Endodermal cell (in vitro differentiated cells): ENCODE measurements at regions not wholly inside any gene's neighbourhood (a gene's known extent, or its start where the extent isn't known, plus 50 kb on each side); places are given as distances from the start of the nearest gene placed in this dataset.

Experiments
- DNase-seq: peaks from one replicate; pipeline ENCODE4 v3.0.0-alpha.2; 2017
- H3K27ac ChIP-seq: 2 replicates; pipeline ENCODE4 v1.5.1; 2013; ENCODE audit warnings: mild to moderate bottlenecking, low read depth, low read length, moderate library complexity
- H3K27me3 ChIP-seq: 2 replicates; pipeline ENCODE4 v1.6.1; 2013; ENCODE audit warnings: mild to moderate bottlenecking, low read length, moderate library complexity; ENCODE audit not compliant: insufficient read depth, control insufficient read depth, poor library complexity, severe bottlenecking
- H3K36me3 ChIP-seq: 2 replicates; pipeline ENCODE4 v1.7.0; 2013; ENCODE audit warnings: mild to moderate bottlenecking, low read length, moderate library complexity; ENCODE audit not compliant: control insufficient read depth, insufficient read depth
- H3K4me1 ChIP-seq: one replicate; pipeline ENCODE4 v1.7.0; 2013; ENCODE audit warnings: low read length; ENCODE audit not compliant: control insufficient read depth, insufficient read depth
- H3K4me3 ChIP-seq: 2 replicates; pipeline ENCODE4 v1.5.1; 2013; ENCODE audit warnings: mild to moderate bottlenecking, low read length, moderate library complexity
- H3K9ac ChIP-seq: 2 replicates; pipeline ENCODE4 v1.6.1; 2013; ENCODE audit warnings: mild to moderate bottlenecking, low read length, moderate library complexity; ENCODE audit not compliant: poor library complexity, severe bottlenecking; ENCODE audit errors: extremely low read depth
- H3K9me3 ChIP-seq: 2 replicates; pipeline ENCODE4 v1.6.1; 2013; ENCODE audit warnings: mild to moderate bottlenecking, low read length, moderate library complexity; ENCODE audit not compliant: control insufficient read depth
- H3K27ac Mint-ChIP-seq: 2 replicates; pipeline ENCODE4 v1.8.0; 2020; ENCODE audit warnings: mixed read lengths
- H3K27me3 Mint-ChIP-seq: 2 replicates; pipeline ENCODE4 v1.8.0; 2021; ENCODE audit warnings: mild to moderate bottlenecking, mixed read lengths; ENCODE audit not compliant: insufficient read depth
- H3K36me3 Mint-ChIP-seq: 2 replicates; pipeline ENCODE4 v1.8.0; 2020; ENCODE audit warnings: low read depth, mixed read lengths
- H3K4me1 Mint-ChIP-seq: 2 replicates; pipeline ENCODE4 v1.8.0; 2020; ENCODE audit warnings: mixed read lengths
- H3K4me3 Mint-ChIP-seq: 2 replicates; pipeline ENCODE4 v1.8.0; 2020; ENCODE audit warnings: mild to moderate bottlenecking, moderate library complexity, mixed read lengths
- H3K9me3 Mint-ChIP-seq: 2 replicates; pipeline ENCODE4 v1.8.0; 2020; ENCODE audit warnings: mild to moderate bottlenecking, mixed read lengths
- CTCF ChIP-seq: fragments of 200-600 bp; sonication (generic); conservative IDR thresholded peaks from 2 replicates; pipeline ENCODE4 v1.5.0; 2021; ENCODE audit warnings: antibody characterized with exemption, mild to moderate bottlenecking
- WGBS, 2 experiments: methylation state at CpG; one replicate each; pipeline versions ENCODE4 v1.1.5 to v1.1.7; 2013; ENCODE audit warnings: missing lambda C conversion rate in 2 of 2, mixed read lengths in 1 of 2; ENCODE audit not compliant: insufficient coverage in 1 of 2, insufficient read length in 1 of 2; 5-methylcytosine and 5-hydroxymethylcytosine counted together

GRCh38 chr2:6692819-6693218 is 172.9 kb downstream of the CMPK2 start:
- Histone ChIP-seq H3K27me3 (no peaks in the 10 kb centered on the region), H3K4me3 (no peak overlapping the region), H3K9ac (no peak overlapping the region), H3K36me3 (no peaks in the 10 kb centered on the region), H3K9me3 (no peaks in the 10 kb centered on the region), H3K27ac (no peak overlapping the region), H3K4me1 (no peaks in the 10 kb centered on the region)
- no peaks in the 10 kb centered on the region for H3K4me1 Mint-ChIP-seq
- no peaks in the 10 kb centered on the region for H3K27me3 Mint-ChIP-seq
- no peak for DNase-seq
- H3K36me3 Mint-ChIP-seq, result no peaks in the 10 kb centered on the region
- H3K27ac Mint-ChIP-seq, result no peak overlapping the region
- H3K4me3 Mint-ChIP-seq, result no peak overlapping the region
- TF ChIP-seq CTCF, result no peak
- peaks cover 10% of the 10 kb centered on the region for H3K9me3 Mint-ChIP-seq
- 83 to 90% methylated on average over 1 of the region's 1 CpG for WGBS, 2 experiments

GRCh38 chr2:6694555-6694954 is 171.2 kb downstream of the CMPK2 start:
- H3K9ac ChIP-seq, result no peak overlapping the region
- no peak overlapping the region for H3K4me3 ChIP-seq
- no peak for TF ChIP-seq CTCF
- no peaks in the 10 kb centered on the region for H3K9me3 ChIP-seq
- no peaks in the 10 kb centered on the region for H3K4me1 Mint-ChIP-seq
- no peak for DNase-seq
- no peaks in the 10 kb centered on the region for H3K4me1 ChIP-seq
- no peaks in the 10 kb centered on the region for H3K27me3 Mint-ChIP-seq
- H3K36me3 Mint-ChIP-seq, result no peaks in the 10 kb centered on the region
- no peaks in the 10 kb centered on the region for H3K27me3 ChIP-seq
- H3K36me3 ChIP-seq, result no peaks in the 10 kb centered on the region
- H3K27ac Mint-ChIP-seq, result no peak overlapping the region
- H3K4me3 Mint-ChIP-seq, result no peak overlapping the region
- H3K27ac ChIP-seq, result no peak overlapping the region
- no peaks in the 10 kb centered on the region for H3K9me3 Mint-ChIP-seq
- WGBS, 2 experiments, result 66 to 90% methylated on average over 5 to 6 of the region's 6 CpGs

- Histone ChIP-seq H3K4me1 (no peaks in the 10 kb centered on the region), H3K27ac (no peak overlapping the region), H3K9ac (no peak overlapping the region), H3K36me3 (no peaks in the 10 kb centered on the region), H3K4me3 (no peak overlapping the region), H3K27me3 (no peaks in the 10 kb centered on the region), H3K9me3 (peaks cover 22% of the 10 kb centered on the region)
- 89 to 100% methylated on average over 3 to 4 of the region's 6 CpGs for WGBS, 2 experiments
- H3K36me3 Mint-ChIP-seq, result peaks cover 3% of the 10 kb centered on the region
- no peaks in the 10 kb centered on the region for H3K27me3 Mint-ChIP-seq
- no peak for TF ChIP-seq CTCF
- H3K4me3 Mint-ChIP-seq, result no peak overlapping the region
- H3K27ac Mint-ChIP-seq, result no peak overlapping the region
- peaks cover 26% of the 10 kb centered on the region for H3K9me3 Mint-ChIP-seq
- DNase-seq, result no peak
- peaks cover 3% of the 10 kb centered on the region for H3K4me1 Mint-ChIP-seq
These were observed 165.4 kb downstream of the CMPK2 start for GRCh38 chr2:6700335-6700734.
